ENCODE measurements at regions not wholly inside any gene's neighbourhood (a gene's known extent, or its start where the extent isn't known, plus 50 kb on each side); places are given as distances from the start of the nearest gene placed in this dataset.

- DNase-seq = no peak
Measured at GRCh38 chr6:54574671-54575070, 266.4 kb downstream of the TINAG start.

DNA sequence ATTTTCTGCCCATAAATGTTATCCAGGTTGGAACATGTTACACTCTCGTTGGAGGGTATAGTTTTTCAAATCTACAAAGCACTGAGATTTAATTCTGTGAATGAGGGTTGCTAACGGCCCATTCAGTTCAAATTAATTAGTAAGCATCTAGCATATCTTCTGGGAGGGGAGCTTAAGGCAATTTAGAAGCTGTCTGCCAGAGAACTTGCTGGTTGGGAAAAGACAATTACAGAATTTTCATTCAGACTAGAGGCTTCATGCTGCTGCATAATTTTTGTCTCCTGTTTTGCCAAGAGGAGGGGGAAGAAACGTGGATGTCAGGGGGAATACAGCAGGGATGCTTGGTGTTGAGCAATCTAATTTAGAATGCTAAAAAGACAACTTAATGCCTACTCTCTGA lies 268.3 kb upstream of the FAM83B start:
- no peak for DNase-seq

GRCh38 chr6:54579011-54579410 lies 267.6 kb upstream of the FAM83B start:
- DNase-seq = no peak

DNA sequence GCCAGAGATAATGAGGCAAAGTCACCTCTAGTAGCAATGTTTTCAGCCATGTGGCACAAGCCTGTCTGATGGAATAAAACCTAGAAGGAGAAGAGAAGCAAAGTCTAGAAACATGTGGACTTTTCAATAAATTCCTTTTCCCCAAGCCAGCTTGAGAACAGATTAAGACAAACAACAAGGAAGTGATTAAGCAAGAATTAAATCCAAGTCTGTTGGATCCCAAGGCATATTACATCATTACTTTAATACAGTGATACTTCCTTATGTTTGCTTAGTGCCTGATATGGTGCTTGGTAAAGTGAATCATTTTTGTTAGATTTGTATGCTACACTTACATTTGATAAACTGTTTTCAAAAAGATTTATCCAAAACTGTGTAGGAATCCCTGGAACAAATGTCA lies 260.3 kb upstream of the FAM83B start:
- DNase-seq = no peak

- no peak for DNase-seq
Measured at GRCh38 chr6:54587277-54587676, 259.3 kb upstream of the FAM83B start.

GRCh38 chr6:54588176-54588575 lies 258.4 kb upstream of the FAM83B start:
- no peak for DNase-seq

DNA sequence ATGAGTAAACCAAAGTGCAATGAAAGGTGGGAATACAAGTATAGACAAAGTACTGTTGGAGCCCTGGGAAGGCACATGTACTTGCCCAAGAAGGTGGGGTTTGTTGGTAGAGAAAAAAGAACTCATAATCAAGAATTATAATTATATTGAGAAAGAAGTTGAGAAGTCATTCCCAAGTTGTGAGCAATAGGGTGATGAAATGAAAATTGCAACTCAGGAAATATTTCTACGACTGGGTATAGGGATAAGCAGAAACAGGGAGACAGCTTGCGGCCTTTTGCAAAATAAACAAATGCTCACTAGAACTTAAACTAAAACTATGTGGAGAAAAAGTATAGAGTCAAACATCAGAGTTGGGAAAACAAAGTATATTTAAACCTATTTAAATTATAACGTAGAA lies 250.7 kb upstream of the FAM83B start:
- no peak for DNase-seq

GRCh38 chr6:54598787-54599313 lies 247.7 kb upstream of the FAM83B start:
- no peak for DNase-seq

- DNase-seq = no peak
Measured at GRCh38 chr6:54601600-54602300, 244.8 kb upstream of the FAM83B start.

DNA sequence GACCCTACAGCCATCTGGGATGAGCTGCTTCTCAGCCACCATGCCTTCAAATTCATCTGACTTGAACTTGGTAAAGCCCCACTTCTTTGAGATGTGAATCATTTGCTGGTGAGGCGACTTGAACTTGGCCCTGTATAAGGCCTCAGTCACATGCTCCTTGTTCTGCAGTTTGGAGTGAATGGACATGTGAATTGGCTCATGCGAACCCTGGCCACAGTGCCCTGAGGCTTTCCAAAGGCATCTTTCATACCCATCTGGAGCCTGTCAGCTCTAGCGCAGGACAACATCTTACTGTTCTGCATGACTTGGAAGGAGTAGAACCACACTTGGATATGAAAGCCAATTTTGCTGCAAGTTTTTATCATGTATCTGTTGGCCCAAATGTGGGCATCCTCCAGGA lies 244.0 kb upstream of the FAM83B start:
- DNase-seq = no peak

DNA sequence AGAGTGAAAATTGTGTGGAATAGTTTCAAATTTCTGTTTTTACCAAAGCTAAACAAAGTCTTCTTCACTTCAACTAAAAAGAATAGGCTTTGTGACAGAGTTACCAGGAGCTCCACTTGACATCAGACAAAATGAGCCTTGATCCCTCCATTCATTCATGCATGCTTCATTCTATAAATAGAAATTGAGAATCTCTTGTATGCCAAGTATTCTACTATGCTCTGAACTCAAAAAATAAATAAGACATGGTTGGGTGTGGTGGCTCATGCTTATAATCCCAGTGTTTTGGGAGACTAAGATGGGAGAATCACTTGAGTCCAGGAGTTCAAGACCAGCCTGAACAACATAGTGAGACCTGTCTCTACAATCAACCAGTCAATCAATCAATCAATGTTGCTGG lies 236.6 kb upstream of the FAM83B start:
- no peak for DNase-seq

DNA sequence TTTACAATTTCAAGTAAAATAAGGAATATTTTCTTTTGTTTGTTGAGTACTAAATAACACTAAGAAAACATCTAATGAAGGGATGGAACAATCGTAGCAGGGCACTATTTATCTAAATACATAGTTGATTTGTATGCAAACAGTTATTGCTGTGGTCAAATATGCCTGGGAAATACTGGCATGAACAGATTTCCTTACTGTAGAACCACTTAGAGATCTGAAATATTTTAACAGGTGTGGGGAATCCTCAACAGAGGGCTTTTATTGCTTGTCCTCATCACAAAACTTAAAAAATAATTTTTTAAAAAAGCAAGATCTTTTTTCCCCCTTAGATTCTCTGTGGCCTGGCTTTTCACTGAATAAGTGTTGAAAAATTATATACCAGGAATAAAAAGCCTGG lies 233.0 kb upstream of the FAM83B start:
- no peak for DNase-seq

DNA sequence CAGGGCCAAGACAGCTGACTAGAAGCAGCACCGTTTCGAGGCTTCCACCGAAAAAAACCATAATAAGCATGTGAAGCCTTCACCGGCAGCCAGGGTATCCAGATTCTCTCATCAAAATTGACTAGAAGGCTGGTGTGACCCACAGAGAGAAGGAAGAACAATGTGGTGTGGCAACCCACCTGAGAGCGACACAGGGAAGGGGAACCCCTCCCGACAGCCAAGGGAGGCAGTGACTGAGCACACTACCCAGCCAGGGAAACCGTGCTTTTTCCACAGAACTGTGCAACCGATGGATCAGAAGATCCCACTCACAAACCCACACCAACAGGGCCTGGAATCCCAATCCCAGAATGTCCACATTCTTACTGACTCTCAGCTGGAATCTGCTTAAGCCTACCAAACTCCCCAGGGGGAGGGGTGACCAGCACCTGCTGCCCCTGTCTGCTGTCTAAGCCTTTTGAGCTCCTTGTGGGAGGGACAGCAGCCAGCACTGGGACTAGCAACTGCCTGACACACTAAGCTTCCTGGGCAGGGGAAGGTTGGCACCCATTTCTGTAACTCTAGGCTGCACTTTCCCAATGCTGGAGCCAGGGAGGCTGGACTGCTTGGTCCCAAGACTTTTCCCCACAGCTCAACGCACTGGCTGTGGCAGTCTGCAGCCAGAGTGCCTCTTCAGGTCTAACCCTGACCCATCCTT lies 231.9 kb upstream of the FAM83B start:
- DNase-seq = no peak

DNA sequence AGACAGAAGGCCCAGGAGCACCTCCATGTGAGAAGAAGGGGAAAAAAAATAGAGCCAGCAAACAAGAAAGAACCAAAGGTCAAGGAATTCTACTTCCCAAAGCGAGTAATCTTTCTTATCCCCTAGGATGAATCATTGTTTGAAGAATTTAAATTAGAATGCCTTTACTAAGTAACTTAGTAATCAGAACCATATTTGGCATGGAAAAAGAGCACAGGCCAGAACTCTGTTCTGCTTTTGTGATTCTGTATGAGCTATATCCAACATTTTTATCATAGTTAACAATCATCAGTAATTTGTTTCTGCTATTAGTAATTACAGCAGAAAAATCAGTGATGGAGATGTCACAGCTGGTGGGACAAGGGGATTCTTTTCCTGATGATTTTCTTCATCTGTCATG lies 228.8 kb upstream of the FAM83B start:
- no peak for DNase-seq

- no peak for DNase-seq
Measured at GRCh38 chr6:54618572-54618971, 228.0 kb upstream of the FAM83B start.

DNA sequence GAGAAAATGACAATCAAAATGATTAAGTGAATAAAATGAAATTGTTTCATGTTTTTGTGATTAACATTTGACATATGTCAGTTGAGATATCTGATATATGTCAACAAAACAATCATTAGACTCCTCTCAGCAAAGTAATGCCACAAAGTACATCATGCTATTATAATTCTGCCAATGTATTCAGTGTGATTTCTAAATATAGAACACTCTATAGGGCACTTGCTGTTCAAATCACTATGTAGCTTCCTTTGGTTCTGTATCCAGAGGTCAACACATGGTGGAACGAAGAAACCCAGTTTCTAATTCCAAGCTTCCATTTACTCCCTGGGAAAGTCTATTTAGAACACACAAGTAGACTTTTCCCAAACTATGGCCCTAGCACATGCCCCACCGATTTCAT lies 227.5 kb upstream of the FAM83B start:
- DNase-seq = no peak

DNA sequence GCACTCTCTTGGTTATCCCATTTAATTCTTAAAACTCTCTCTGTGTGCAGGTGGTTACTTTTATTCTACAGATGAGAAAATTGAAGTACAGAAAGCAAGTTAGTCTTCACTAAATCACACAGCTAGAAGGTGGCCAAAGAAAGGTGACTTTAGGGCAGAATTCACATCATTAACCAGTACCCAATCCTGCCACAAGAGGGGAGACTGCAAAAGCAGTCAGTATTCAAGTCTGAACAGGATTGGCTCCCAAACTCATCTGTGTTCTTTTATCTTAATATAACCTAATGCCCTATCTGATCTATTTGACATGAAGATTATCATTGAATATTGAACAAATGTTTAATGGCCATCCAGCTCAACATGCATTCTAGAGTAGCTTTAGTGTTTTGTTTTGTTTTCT lies 225.3 kb upstream of the FAM83B start:
- DNase-seq = no peak

DNA sequence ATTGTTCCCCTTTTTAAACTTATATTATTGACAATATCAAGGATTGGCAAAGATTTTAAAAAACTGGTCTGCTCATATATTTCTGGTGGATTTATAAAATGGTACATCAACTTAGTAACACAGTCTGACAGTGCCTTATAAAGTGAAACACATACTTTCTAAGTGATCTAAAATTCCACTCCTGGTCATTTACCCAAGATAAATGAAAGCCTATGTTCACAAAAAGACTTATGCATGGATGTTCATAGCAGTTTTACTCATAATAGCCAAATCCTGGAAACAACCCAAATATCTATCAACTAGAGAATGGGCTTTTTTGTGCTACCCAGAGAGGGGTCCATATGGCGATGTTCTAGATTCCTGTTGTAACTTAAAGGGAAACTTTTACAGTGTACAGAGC lies 222.4 kb upstream of the FAM83B start:
- no peak for DNase-seq

GRCh38 chr6:54624779-54625178 lies 221.8 kb upstream of the FAM83B start:
- no peak for DNase-seq

DNA sequence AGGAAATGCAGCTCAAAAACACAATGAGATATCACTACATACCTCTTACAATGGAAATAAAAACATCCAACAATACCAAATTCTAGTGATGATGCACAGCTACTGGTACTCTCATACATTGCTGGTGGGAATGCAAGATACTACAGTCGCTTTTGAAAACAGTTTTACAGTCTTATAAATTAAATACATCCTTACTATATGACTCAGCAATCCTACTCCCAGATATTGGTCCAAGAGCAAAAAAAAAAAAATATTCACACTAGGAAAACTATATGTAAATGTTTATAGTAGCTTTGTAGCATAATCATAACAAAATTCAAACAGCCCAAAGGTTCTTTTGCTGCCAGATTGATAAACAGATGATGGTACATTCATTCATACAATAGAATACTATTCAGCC lies 217.4 kb upstream of the FAM83B start:
- DNase-seq = no peak

GRCh38 chr6:54632984-54633565 lies 213.5 kb upstream of the FAM83B start:
- DNase-seq = no peak

DNA sequence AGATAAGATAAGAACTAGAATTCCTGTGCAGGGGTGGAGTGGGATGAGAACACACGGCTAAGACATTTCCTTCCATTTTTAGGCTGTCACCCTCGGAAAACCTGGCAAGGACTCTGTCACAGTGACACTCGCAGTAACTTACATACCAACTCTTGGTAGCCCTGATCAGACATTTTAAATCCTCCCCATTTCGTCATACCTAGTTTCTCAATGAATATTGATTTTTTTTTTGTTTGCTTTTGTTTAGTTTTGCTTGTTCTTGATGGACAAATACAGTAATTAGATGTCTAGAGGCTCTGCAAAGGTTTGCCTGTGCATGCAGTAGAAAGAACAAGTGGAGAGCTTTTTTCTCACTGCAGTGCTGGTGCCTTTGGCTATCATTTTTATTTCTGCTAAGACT lies 213.0 kb upstream of the FAM83B start:
- DNase-seq = no peak

- DNase-seq = no peak
Measured at GRCh38 chr6:54640911-54641310, 205.7 kb upstream of the FAM83B start.

All from effector CD8-positive, alpha-beta T cell (primary cell).